ENCODE measurements at regions not wholly inside any gene's neighbourhood (a gene's known extent, or its start where the extent isn't known, plus 50 kb on each side); places are given as distances from the start of the nearest gene placed in this dataset.

GRCh38 chr21:35933466-35933865 is 126.9 kb downstream of the SETD4 start:
- DNase-seq (ENCODE audit: low read depth): peak; percentile 68

GRCh38 chr21:35932232-35932911 is 128.0 kb downstream of the SETD4 start:
- DNase-seq (ENCODE audit: low read depth): peak; percentile 52

GRCh38 chr21:35929901-35930300 is 130.4 kb downstream of the SETD4 start:
- no peak for DNase-seq (ENCODE audit: low read depth)

GRCh38 chr21:35927262-35927661 is 133.1 kb downstream of the SETD4 start:
- DNase-seq (ENCODE audit: low read depth): no peak

- DNase-seq (ENCODE audit: low read depth): no peak
Observed at GRCh38 chr21:35926003-35926740, 134.2 kb downstream of the SETD4 start.

GRCh38 chr21:35925497-35925896 is 134.8 kb downstream of the SETD4 start:
- no peak for DNase-seq (ENCODE audit: low read depth)

GRCh38 chr21:35924714-35925301 is 135.5 kb downstream of the SETD4 start:
- no peak for DNase-seq (ENCODE audit: low read depth)

GRCh38 chr21:35923971-35924370 is 136.4 kb downstream of the SETD4 start:
- DNase-seq (ENCODE audit: low read depth): no peak

GRCh38 chr21:35922618-35923017 is 137.7 kb downstream of the SETD4 start:
- DNase-seq (ENCODE audit: low read depth): no peak

- DNase-seq (ENCODE audit: low read depth): no peak
Observed at GRCh38 chr21:35921471-35921870, 138.9 kb downstream of the SETD4 start.

GRCh38 chr21:35920436-35920835 is 139.9 kb downstream of the SETD4 start:
- no peak for DNase-seq (ENCODE audit: low read depth)

GRCh38 chr21:35915030-35915429 is 145.3 kb downstream of the SETD4 start:
- no peak for DNase-seq (ENCODE audit: low read depth)

GRCh38 chr21:35911412-35912191 is 148.7 kb downstream of the SETD4 start:
- DNase-seq (ENCODE audit: low read depth): no peak

- DNase-seq (ENCODE audit: low read depth): peak; percentile 50
Observed at GRCh38 chr21:35909456-35910223, 150.7 kb downstream of the SETD4 start.

GRCh38 chr21:35908311-35909078 is 151.8 kb downstream of the SETD4 start:
- DNase-seq (ENCODE audit: low read depth): no peak

- no peak for DNase-seq (ENCODE audit: low read depth)
Observed at GRCh38 chr21:35906586-35906985, 153.7 kb downstream of the SETD4 start.

GRCh38 chr21:35905963-35906345 is 154.4 kb downstream of the SETD4 start:
- no peak for DNase-seq (ENCODE audit: low read depth)

GRCh38 chr21:35905096-35905962 is 155.0 kb downstream of the SETD4 start:
- no peak for DNase-seq (ENCODE audit: low read depth)

- no peak for DNase-seq (ENCODE audit: low read depth)
Observed at GRCh38 chr21:35900539-35900938, 159.8 kb downstream of the SETD4 start.

GRCh38 chr21:35896060-35896459 is 164.3 kb downstream of the SETD4 start:
- no peak for DNase-seq (ENCODE audit: low read depth)

All from HS-27A (cell line).